Peyer's patch (tissue), 4 donors: ENCODE measurements at regions not wholly inside any gene's neighbourhood (a gene's known extent, or its start where the extent isn't known, plus 50 kb on each side); places are given as distances from the start of the nearest gene placed in this dataset.

Source experiments
- DNase-seq, 3 donors: peaks; one replicate each; pipeline ENCODE4 v3.0.0-alpha.2; 2017 to 2019
- H3K27ac ChIP-seq, 4 donors: fragments of 200-600 bp; sonication (generic); one replicate each; pipeline ENCODE4 v1.5.1; 2016 to 2019
- H3K27me3 ChIP-seq, 2 donors: fragments of 200-600 bp; sonication (generic); one replicate each; pipeline ENCODE4 v1.5.1; 2019
- H3K36me3 ChIP-seq, 3 donors: fragments of 200-600 bp; sonication (generic); one replicate each; pipeline ENCODE4 v1.5.1; 2016 to 2019
- H3K4me1 ChIP-seq, 4 donors: fragments of 200-600 bp; sonication (generic); one replicate each; pipeline ENCODE4 v1.5.1; 2016 to 2019
- H3K4me3 ChIP-seq, 4 donors: fragments of 200-600 bp; sonication (generic); 1 replicate in 3 of 4; 2 replicates in 1 of 4; pipeline ENCODE4 v1.5.1; 2016 to 2019; ENCODE audit warnings: mild to moderate bottlenecking in 1 of 4
- H3K9me3 ChIP-seq, 4 donors: fragments of 200-600 bp; sonication (generic); one replicate each; pipeline ENCODE4 v1.5.1; 2016 to 2019; ENCODE audit warnings: mild to moderate bottlenecking in 1 of 4
- CTCF ChIP-seq, 6 experiments: fragments of 450-650 bp in 4 of 6; fragments of 200-600 bp in 2 of 6; sonication (generic) in 1 of 6; IDR thresholded peaks; one replicate each; pipeline ENCODE4 v1.5.1; 2017 to 2019; ENCODE audit warnings: antibody characterized with exemption in 6 of 6, mild to moderate bottlenecking in 3 of 6, moderate library complexity in 1 of 6
- POLR2A ChIP-seq, 2 donors: fragments of 450-650 bp; IDR thresholded peaks; one replicate each; pipeline ENCODE4 v1.5.1; 2017; ENCODE audit warnings: antibody characterized with exemption in 2 of 2, mild to moderate bottlenecking in 2 of 2, moderate library complexity in 2 of 2

- no peak overlapping the region for H3K4me3 ChIP-seq
- H3K27me3 ChIP-seq: no peaks in the 10 kb centered on the region
- no peaks in the 10 kb centered on the region for H3K4me1 ChIP-seq
- H3K9me3 ChIP-seq: no peaks in the 10 kb centered on the region
- H3K27ac ChIP-seq: no peak overlapping the region
- TF ChIP-seq POLR2A (IDR thresholded peaks at IDR 0.05) (no peak), CTCF (IDR thresholded peaks at IDR 0.05) (no peak)
- DNase-seq: no peak
- no peaks in the 10 kb centered on the region for H3K36me3 ChIP-seq
Observed at GRCh38 chr6:167517254-167517916, 192.5 kb downstream of the TTLL2 start.

- Histone ChIP-seq H3K36me3 (no peaks in the 10 kb centered on the region), H3K27ac (no peak overlapping the region), H3K9me3 (no peaks in the 10 kb centered on the region), H3K4me3 (no peak overlapping the region), H3K4me1 (no peaks in the 10 kb centered on the region), H3K27me3 (no peaks in the 10 kb centered on the region)
- no peak for TF ChIP-seq POLR2A (IDR thresholded peaks at IDR 0.05)
- no peak for TF ChIP-seq CTCF (IDR thresholded peaks at IDR 0.05)
- DNase-seq: no peak
Observed at GRCh38 chr6:167523426-167523825, 198.5 kb downstream of the TTLL2 start.

GRCh38 chr6:167524261-167525111, 199.6 kb downstream of the TTLL2 start:
- Histone ChIP-seq H3K4me1 (no peaks in the 10 kb centered on the region), H3K36me3 (no peaks in the 10 kb centered on the region), H3K9me3 (no peaks in the 10 kb centered on the region), H3K27me3 (no peaks in the 10 kb centered on the region), H3K27ac (no peak overlapping the region), H3K4me3 (no peak overlapping the region)
- no peak for TF ChIP-seq CTCF (IDR thresholded peaks at IDR 0.05)
- no peak for DNase-seq

- Histone ChIP-seq H3K9me3 (no peaks in the 10 kb centered on the region), H3K4me1 (no peaks in the 10 kb centered on the region), H3K27me3 (no peaks in the 10 kb centered on the region), H3K4me3 (no peak overlapping the region), H3K27ac (no peak overlapping the region), H3K36me3 (no peaks in the 10 kb centered on the region)
- no peak for DNase-seq
- TF ChIP-seq POLR2A (IDR thresholded peaks at IDR 0.05) (no peak), CTCF (IDR thresholded peaks at IDR 0.05) (no peak)
Observed at GRCh38 chr6:167525774-167526173, 200.9 kb downstream of the TTLL2 start.

GRCh38 chr6:167526465-167527368, 201.8 kb downstream of the TTLL2 start:
- TF ChIP-seq CTCF (IDR thresholded peaks at IDR 0.05): no peak
- TF ChIP-seq POLR2A (IDR thresholded peaks at IDR 0.05): no peak
- Histone ChIP-seq H3K4me3 (no peak overlapping the region), H3K27me3 (no peaks in the 10 kb centered on the region), H3K36me3 (no peaks in the 10 kb centered on the region), H3K9me3 (no peaks in the 10 kb centered on the region), H3K4me1 (no peaks in the 10 kb centered on the region), H3K27ac (no peak overlapping the region)
- DNase-seq: no peak
